IPS-18a (cell line): ENCODE measurements at regions not wholly inside any gene's neighbourhood (a gene's known extent, or its start where the extent isn't known, plus 50 kb on each side); places are given as distances from the start of the nearest gene placed in this dataset.

Source experiments
- H3K27ac ChIP-seq: one replicate; pipeline ENCODE4 v1.5.1; 2013; ENCODE audit warnings: low read length
- H3K27me3 ChIP-seq: one replicate; pipeline ENCODE4 v1.6.1; 2013; ENCODE audit warnings: mild to moderate bottlenecking, low read length; ENCODE audit not compliant: control insufficient read depth, insufficient read depth
- H3K36me3 ChIP-seq: one replicate; pipeline ENCODE4 v1.6.1; 2013; ENCODE audit warnings: low read depth, low read length; ENCODE audit not compliant: control insufficient read depth
- H3K4me1 ChIP-seq: one replicate; pipeline ENCODE4 v1.6.1; 2013; ENCODE audit warnings: low read depth, low read length; ENCODE audit not compliant: control insufficient read depth
- H3K4me3 ChIP-seq: one replicate; pipeline ENCODE4 v1.5.1; 2013; ENCODE audit warnings: low read length
- H3K9ac ChIP-seq: one replicate; pipeline ENCODE4 v1.6.1; 2013; ENCODE audit warnings: mild to moderate bottlenecking, low read length, moderate library complexity
- H3K9me3 ChIP-seq: one replicate; pipeline ENCODE4 v1.6.1; 2013; ENCODE audit warnings: low read depth, low read length; ENCODE audit not compliant: control insufficient read depth

- Histone ChIP-seq H3K9ac (no peak overlapping the region), H3K4me1 (peaks cover 15% of the 10 kb centered on the region), H3K27me3 (no peaks in the 10 kb centered on the region)
Observed at GRCh38 chr5:173667702-173668101, 51.3 kb upstream of the BOD1 start.

GRCh38 chr5:173668245-173668800 lies 51.9 kb upstream of the BOD1 start:
- Histone ChIP-seq H3K27ac (no peak overlapping the region), H3K9ac (no peak overlapping the region), H3K36me3 (no peaks in the 10 kb centered on the region), H3K9me3 (peaks cover 3% of the 10 kb centered on the region), H3K4me3 (no peak overlapping the region), H3K27me3 (no peaks in the 10 kb centered on the region), H3K4me1 (peaks cover 15% of the 10 kb centered on the region)

More at GRCh38 chr5:173667702-173668101, 51.3 kb upstream of the BOD1 start:
- no peak overlapping the region for H3K4me3 ChIP-seq
- H3K36me3 ChIP-seq, result no peaks in the 10 kb centered on the region
- H3K9me3 ChIP-seq, result peaks cover 3% of the 10 kb centered on the region
- H3K27ac ChIP-seq, result no peak overlapping the region

GRCh38 chr5:173668910-173669309 lies 52.5 kb upstream of the BOD1 start:
- Histone ChIP-seq H3K4me3 (no peak overlapping the region), H3K9me3 (peaks cover 3% of the 10 kb centered on the region), H3K27me3 (no peaks in the 10 kb centered on the region), H3K27ac (no peak overlapping the region), H3K9ac (no peak overlapping the region), H3K36me3 (no peaks in the 10 kb centered on the region), H3K4me1 (peaks cover 15% of the 10 kb centered on the region)

- H3K9me3 ChIP-seq, result peaks cover 3% of the 10 kb centered on the region
- H3K9ac ChIP-seq, result peak overlapping the region; percentile 8
- H3K4me1 ChIP-seq, result peaks cover 11% of the 10 kb centered on the region
- no peaks in the 10 kb centered on the region for H3K27me3 ChIP-seq
- H3K4me3 ChIP-seq, result peak overlapping the region; percentile 21
- peak overlapping the region; percentile 83 for H3K27ac ChIP-seq
- H3K36me3 ChIP-seq, result no peaks in the 10 kb centered on the region
Observed at GRCh38 chr5:173669483-173669882, 53.0 kb upstream of the BOD1 start.

GRCh38 chr5:173670130-173670651 lies 53.7 kb upstream of the BOD1 start:
- Histone ChIP-seq H3K9me3 (peaks cover 3% of the 10 kb centered on the region), H3K4me1 (peaks cover 11% of the 10 kb centered on the region), H3K27ac (peak overlapping the region; percentile 83), H3K36me3 (no peaks in the 10 kb centered on the region), H3K27me3 (no peaks in the 10 kb centered on the region), H3K4me3 (peak overlapping the region; percentile 15), H3K9ac (peak overlapping the region; percentile 29)

GRCh38 chr5:173670791-173671120 lies 54.3 kb upstream of the BOD1 start:
- Histone ChIP-seq H3K4me1 (peaks cover 11% of the 10 kb centered on the region), H3K36me3 (no peaks in the 10 kb centered on the region), H3K4me3 (no peak overlapping the region), H3K9me3 (peaks cover 3% of the 10 kb centered on the region), H3K9ac (peak overlapping the region; percentile 29), H3K27me3 (no peaks in the 10 kb centered on the region), H3K27ac (peak overlapping the region; percentile 22)

- H3K4me3 ChIP-seq, result no peak overlapping the region
- no peaks in the 10 kb centered on the region for H3K36me3 ChIP-seq
- H3K9me3 ChIP-seq, result peaks cover 3% of the 10 kb centered on the region
- H3K27me3 ChIP-seq, result no peaks in the 10 kb centered on the region
- peaks cover 11% of the 10 kb centered on the region for H3K4me1 ChIP-seq
- peak overlapping the region; percentile 22 for H3K27ac ChIP-seq
- peak overlapping the region; percentile 29 for H3K9ac ChIP-seq
Observed at GRCh38 chr5:173671121-173671949, 54.9 kb upstream of the BOD1 start.

GRCh38 chr5:173672166-173672565 lies 55.7 kb upstream of the BOD1 start:
- Histone ChIP-seq H3K36me3 (no peaks in the 10 kb centered on the region), H3K27me3 (no peaks in the 10 kb centered on the region), H3K9me3 (peaks cover 3% of the 10 kb centered on the region), H3K4me3 (no peak overlapping the region), H3K4me1 (peaks cover 11% of the 10 kb centered on the region), H3K27ac (no peak overlapping the region), H3K9ac (no peak overlapping the region)

GRCh38 chr5:173672891-173673290 lies 56.4 kb upstream of the BOD1 start:
- H3K9me3 ChIP-seq, result peaks cover 3% of the 10 kb centered on the region
- no peak overlapping the region for H3K4me3 ChIP-seq
- no peaks in the 10 kb centered on the region for H3K27me3 ChIP-seq
- H3K36me3 ChIP-seq, result no peaks in the 10 kb centered on the region
- H3K27ac ChIP-seq, result no peak overlapping the region
- peaks cover 11% of the 10 kb centered on the region for H3K4me1 ChIP-seq
- no peak overlapping the region for H3K9ac ChIP-seq

GRCh38 chr5:173673295-173674101 lies 57.0 kb upstream of the BOD1 start:
- H3K9ac ChIP-seq, result no peak overlapping the region
- H3K9me3 ChIP-seq, result peaks cover 3% of the 10 kb centered on the region
- H3K4me3 ChIP-seq, result no peak overlapping the region
- no peak overlapping the region for H3K27ac ChIP-seq
- peaks cover 11% of the 10 kb centered on the region for H3K4me1 ChIP-seq
- no peaks in the 10 kb centered on the region for H3K36me3 ChIP-seq
- no peaks in the 10 kb centered on the region for H3K27me3 ChIP-seq

- Histone ChIP-seq H3K9ac (no peak overlapping the region), H3K4me3 (no peak overlapping the region), H3K27me3 (no peaks in the 10 kb centered on the region), H3K36me3 (no peaks in the 10 kb centered on the region), H3K9me3 (no peaks in the 10 kb centered on the region), H3K27ac (no peak overlapping the region), H3K4me1 (peaks cover 5% of the 10 kb centered on the region)
Observed at GRCh38 chr5:173675287-173675996, 59.0 kb upstream of the BOD1 start.
